ENCODE measurements at regions not wholly inside any gene's neighbourhood (a gene's known extent, or its start where the extent isn't known, plus 50 kb on each side); places are given as distances from the start of the nearest gene placed in this dataset.
"Not testable (repeated sequence)": the region's sequence is repeated elsewhere in the genome, so short reads cannot be mapped to it uniquely, and the experiment has no call there.

DNA sequence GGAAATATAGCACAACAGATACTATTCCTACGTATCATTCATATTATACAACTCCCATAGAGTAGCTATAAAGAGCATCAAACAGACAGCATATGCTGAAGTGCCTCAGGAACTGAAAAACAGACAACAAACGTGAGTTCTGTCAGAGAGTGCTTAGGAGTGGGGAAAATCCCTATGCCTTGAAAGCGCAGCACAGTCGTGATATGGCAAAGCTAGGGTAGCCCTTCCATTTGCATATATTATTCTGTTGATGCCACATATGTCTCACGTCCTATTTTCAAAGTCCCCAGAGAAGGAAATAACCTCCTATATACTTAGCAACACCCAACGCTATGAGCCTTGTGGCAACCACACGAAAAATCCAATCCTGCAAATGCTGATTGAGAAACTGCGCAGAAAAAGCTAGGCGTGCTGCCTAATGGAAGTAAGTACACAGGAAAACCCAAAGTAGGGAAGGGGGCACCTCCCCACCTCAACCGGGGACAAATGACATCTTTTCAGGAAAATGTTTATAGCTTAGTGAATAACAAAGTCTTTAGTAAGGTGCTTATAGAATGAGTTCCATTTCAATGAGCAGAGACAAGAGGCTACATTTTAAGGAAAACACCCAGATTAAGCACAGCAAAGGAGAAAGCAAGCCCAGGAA lies 105.1 kb downstream of the MED10 start:
- DNase-seq, result no peak

DNA sequence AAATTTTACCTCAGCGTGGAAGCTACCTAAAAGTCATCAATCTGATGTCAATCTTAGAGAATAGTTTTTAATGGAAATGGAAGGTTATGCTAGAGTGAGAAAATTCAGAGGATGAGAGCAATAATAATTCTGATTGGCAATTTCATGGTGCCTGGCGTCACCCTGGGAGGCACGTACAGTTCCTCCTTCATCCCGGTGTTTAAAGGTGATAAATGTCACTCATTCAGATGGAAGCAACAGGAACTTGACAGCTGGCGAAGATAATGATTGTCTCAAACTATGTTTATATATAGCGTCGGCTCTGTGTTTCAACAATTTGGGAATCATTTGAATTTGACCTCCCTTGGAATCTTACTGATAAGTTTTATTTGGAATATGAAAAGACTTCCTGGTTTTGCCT lies 108.4 kb downstream of the MED10 start:
- peak in 1 of 3 experiments; percentile 54 for DNase-seq

DNA sequence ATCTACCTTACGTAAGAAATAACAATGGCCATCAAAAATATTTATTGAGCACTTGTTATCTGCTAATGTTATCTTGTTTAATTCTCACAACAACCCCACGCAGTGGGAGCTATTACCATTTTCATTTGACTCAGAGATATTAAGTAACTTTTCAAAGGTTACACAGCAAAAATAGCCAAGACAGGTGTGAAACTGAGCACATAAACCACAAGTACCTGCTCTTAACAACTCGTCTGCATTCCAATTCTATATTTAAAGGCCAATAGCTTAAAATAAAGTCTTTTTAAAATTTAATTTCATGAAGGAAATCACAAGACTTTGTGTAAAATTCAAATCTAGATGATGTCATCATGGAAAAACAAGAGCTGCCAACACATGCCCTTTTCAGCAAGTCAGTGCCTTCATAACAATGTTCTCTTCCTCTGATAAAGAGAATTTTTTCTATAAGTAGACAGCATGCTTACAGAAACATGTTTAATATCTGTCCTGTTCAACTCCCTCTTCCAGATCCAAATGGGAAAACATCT lies 111.6 kb downstream of the MED10 start:
- no peak for DNase-seq

DNA sequence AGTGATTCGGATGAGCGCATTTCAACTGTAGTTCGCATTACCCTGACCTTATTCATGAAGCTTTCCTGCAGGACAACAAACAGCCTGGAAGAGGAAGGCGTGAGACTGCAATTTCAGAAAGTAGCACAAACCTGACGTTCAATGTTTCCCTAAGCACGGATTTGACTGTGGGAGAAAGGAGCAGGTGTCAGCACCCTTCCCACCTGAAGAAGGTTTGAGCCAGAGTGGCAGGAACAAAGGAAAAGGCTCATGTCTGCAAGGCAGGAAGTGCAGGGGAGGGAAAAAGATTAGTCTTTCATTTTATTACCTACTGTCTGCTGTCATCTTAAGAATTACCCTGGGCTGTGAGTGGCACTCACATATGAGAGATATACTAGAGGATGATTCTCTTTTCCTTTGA lies 114.0 kb downstream of the MED10 start:
- peak in 2 of 3 experiments; percentile 21 to 48 for DNase-seq

DNA sequence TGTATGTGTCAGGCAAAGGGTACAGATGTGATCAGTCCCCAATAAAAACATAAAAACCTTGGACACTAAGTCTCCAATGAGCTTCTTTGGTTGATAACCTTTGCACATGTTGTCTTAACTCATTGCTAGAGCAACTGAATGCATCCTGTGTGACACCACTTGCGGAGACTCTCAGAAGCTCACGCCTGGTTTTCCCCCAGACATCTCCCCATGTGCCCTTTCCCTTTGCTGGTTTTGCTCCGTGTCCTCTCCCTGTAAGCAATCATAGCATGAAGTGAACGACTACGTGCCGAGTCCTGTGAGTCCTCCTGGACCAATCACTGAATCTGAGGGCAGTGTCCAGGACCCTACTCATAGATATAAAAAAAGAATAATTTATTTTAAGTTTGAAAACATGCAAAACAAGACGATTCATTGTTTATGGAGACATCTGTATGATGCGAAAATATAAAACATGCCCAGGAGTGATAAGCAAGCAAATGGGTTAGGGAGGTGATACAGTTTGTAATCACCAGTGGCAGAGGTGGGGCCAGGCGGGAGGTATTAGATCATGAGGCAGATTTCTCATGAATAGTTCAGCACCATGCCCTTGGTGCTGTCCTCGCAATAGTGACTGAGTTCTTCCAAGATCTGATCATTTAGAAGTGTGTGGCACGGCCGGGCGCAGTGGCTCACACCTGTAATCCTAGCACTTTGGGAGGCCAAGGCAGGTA lies 115.5 kb downstream of the MED10 start:
- no peak for DNase-seq

DNA sequence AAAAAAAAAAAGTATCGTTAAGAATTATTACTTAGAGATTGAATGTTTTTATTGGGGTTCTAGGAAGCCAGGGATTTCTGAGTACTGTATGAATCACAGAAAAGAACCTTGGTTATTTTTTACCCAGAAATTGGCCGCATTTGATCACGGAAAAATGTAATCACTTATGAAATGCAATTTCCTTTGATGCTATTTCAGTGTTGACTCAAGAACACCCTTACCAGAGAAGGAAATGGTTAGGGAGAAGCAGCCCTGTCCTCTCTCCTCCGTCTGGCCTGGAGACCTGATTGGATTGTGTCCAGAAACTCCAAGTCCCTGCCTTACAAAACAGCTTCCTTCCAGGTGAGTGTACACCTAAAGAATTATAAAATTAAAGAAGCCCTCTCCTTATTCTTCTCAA lies 116.7 kb downstream of the MED10 start:
- no peak for DNase-seq

DNA sequence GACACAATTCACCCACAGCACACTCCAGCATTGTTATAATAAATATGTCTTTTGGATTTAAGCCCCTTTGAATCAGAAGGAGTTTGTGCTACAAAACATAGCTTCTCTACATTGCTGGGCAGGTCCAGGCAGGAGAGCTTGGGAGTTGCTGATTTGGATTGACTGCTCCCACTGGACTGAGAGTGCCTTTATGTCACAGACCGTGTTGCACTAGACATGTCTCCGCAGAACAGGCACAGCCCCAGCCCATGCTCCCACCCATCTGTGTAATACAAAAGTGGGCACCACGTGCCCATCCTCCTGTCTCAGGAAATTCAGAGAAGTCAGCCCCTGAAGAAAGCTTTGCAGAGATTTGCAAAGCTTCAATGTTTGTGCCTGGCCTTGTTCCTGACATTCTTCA lies 117.1 kb downstream of the MED10 start:
- DNase-seq, result no peak

DNA sequence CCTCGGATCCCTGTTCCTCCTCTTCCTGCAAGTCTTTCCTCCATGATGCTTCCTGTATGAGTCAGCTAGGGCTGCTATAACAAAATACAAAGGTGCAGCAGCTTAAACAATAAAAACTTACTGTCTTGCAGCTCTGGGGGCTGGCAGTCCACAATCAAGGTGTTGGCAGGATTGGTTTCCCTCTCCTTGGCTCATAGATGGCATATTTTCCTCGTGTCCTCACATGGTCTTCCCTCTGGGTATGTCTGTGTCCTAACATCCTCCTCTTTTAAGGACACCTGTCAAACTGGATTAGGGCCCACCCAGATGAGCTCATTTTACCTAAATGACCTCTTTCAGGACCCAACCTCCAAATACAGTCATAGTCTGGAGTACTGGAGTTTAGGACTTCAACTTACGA lies 117.5 kb downstream of the MED10 start:
- DNase-seq, result no peak

DNA sequence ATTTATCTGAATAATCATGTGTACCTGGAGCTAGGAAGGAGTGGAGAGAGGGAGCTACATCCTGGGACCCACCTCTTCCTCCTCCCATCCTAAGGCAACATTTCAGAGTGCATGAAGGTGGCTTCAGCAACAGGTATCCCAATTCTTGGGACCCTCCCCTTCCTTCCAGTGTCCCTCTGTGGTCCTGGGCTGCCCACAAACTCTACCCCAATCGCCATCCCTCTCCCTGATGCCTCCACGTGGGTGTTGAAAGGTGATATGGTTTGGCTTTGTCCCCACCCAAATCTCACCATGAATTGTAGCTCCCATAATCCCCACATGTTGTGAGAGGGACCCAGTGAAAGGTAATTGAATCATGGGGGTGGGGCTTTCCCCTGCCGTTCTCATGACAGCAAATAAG lies 121.4 kb downstream of the MED10 start:
- DNase-seq, result no peak

DNA sequence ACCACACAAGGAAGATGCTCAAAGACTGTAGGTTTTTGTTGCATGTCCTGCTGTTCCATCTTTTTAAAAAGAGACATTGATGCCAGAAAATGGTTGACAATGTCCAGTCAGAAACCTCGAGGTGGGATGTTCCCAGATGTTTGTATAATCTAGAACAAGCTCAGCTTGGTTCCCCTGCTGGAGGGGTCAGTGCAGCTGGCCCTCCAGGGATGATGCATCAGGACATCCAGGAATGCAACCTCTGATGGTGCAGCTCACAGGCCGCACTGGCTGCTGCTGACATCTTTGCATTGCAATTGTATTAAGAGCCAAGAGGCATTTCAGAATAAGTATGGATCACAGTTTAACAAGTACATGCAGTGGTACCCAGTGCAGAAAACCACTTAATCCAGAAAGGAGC lies 122.4 kb downstream of the MED10 start:
- no peak for DNase-seq

DNA sequence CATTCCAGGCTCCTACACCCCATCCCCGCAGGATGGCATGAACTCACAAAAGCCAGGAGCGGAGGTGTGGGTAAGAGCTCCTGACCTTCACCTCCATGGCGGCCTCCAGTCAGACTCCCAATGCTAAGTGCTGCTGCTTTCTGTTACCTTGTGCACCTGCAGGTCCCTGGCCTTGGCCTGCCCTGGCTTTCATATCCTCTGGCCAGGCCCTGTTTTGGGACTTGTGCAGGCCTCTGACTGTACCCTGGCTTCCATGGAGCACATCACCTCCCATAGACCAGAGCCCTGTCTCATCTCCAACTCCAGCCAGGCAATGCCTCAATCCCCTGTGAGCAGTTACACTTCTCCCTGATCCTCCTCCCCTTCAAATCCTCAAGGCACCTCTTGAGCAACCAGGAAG lies 124.5 kb downstream of the MED10 start:
- no peak for DNase-seq

DNA sequence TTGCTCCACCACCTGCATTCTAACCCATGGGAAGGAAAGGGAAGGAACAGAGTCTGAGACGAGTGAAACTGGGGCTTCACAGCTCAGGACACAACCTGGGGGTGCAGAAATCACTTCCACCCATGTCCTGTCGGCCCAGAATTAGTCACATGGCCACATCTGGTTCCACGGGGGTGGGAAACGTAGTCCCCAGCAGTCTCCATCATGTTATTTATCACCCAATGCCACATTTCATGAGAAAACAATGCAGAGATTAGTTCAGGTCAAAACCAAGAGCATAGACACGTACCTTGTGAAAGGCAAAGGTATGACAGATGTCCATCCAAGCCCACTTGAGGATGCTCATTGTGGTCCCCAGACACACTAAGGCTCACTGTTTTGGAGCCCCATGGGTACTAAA lies 125.1 kb downstream of the MED10 start:
- no peak for DNase-seq

DNA sequence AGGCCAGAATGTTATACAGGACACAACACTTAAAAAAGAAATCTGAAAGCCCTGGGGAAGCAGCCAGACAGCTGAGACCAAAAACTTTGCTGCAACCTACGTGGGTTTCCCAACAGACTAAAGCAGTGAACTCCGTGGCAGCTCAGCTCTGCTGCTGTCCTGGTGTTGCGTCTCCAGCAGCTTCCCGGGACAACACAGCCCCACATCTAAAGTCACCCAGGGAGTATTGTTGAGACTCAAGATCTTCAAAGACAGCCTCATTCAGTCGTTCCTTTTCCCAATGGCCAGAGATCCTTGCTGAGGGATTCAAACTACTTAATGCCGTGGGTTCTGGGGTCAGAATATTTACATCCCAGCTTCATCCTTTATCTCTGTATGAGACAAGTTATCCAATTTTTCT lies 125.8 kb downstream of the MED10 start:
- DNase-seq, result no peak

DNA sequence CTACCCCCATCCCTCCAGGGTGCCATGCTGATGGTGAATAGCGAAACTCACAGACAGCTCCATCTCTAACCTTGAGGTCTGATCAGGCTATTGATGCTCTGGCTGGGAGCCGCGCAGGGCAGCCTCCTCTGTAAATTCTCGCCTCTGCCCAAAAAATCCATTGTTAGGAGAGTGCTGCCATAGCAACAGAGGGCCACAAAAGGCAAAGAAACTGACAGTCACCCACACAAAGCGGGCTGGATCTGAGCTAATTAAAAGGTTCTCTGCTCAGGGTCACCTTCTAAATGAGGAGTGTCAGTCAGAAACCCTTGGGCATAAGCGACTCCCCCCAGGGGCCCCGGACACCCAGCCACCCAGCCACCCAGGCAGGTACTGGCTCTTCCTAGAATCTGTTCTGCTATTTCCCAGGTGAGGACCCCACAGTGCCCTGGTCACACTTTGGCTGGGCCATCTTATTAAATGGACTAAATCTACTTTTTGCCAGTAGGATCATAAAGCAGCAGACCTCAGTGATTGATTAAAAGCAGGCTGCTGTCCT lies 126.7 kb downstream of the MED10 start:
- peak in 1 of 3 experiments; percentile 46 for DNase-seq

DNA sequence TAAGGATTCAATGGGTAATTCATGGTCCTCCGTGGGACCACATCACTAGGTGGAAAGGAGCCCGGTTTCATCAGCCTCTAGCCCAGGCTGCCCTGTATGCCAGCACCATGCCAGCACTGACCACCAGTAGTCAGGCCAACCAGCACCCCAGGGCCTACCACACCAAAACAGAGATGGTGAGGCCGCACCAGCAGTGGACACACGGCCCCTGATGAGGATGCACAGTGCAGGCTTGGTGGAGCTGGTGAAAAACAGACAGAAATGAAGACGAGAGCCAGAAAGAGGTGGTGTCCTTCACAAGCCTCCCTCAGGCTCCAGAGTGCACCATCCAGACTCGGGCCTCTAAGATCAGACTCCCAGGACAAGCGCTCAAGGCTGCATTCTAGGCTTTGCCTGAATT lies 128.2 kb downstream of the MED10 start:
- DNase-seq, result no peak

DNA sequence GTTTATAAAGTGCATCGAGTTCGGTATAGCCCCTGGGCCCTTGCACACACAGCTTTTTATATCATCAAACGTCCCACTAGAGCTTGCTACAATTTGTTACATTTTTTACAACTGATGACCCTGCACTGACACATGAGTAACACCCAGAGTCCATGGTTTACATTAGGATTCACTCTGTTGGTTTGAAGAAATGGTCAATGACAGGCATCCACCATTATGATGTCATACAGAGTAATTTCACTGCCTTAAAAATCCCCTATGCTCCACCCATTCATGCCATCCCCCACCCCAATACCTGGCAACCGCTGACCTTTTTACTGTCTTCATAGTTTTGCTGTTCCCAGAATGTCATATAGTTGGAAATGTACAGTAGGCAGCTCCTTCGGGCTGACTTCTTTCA lies 130.2 kb downstream of the MED10 start:
- DNase-seq, result no peak

DNA sequence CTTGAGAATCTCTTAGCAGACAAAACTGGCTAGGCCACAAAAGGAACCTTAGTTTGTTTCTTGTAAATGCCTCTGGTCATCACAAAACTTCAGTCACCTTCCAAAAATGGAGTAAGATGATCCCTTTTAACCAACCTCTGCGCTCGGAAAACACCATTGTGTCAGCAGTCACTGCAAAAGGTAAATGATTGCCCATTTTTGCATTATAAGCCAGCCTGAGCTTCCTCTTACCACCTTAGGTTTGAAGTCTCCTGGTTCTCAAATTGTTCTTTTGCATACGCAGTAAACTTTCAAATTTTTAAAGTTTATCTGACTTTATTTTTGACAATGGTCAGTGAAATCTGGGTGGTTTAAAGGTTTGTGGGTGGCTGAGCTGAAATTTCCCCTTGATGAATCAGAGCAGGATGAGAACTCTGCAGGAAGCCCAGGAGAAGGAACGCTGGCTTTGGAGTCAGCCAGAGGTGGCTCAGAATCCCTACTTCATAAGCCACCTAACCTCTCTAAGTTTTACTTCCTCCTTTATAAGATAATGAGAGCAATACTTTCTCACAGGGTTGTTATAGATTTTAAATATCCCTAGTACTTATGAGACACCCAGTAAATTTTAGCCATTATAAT lies 131.4 kb downstream of the MED10 start:
- DNase-seq, result no peak

DNA sequence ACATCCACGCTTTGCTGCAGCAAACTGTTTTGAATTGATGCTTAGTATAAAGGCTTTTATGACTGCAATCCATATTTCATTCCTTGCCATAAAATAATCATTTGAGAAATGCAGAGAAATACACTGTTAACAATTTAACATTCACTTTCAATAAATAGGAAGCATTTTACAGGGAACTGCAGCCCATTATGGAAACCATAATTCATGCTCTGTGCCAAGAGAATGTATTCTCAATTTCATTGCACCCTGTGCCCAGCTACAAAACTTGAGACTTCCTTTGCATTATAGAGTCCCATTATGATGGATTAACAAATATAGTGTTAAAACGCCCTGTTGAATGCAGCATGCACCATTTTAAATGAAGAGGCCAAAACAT lies 134.0 kb downstream of the MED10 start:
- no peak for DNase-seq

DNA sequence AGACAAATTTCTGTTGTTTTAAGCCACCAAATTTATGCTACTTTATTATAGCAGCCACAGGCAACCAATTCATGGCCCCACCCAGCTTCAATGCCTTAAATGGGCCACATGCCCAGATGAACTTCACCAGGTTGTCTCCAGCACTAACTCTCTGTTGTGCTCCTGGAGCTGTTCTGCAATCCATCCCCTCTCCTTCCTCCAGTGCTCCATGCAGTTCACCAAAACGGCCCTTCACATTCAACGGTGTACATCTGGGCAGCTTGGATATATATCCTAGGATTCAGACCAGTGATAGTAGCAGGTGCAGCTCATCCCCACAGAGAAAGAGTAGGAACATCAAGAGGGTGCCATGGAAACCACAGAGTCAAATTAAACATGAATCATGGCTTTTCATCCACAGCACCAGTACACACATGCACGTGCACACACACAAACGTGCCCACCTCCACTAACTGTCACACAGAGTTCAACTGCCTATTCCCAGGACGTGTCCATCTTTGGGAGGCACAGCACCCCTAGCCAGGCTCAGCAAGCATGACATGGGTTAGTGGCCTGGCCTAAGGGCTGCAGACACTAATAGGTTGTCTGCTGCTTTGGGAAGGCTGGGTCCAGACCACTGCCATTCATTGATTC lies 134.5 kb downstream of the MED10 start:
- peak in 1 of 3 experiments; percentile 21 for DNase-seq

DNA sequence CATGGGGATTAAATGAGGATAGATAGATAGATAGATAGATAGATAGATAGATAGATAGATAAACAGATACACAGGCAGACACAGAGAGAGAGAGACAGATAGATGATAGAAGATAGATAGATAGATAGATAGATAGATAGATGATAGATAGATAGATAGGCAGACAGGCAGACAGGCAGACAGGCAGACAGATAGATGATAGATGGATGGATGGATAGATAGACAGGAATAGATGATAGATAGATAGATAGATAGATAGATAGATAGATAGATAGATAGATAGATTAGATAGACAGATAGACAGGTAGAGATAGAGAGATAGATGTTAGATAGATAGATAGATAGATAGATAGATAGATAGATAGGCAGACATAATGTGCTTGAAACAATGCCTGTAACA lies 137.3 kb downstream of the MED10 start:
- not testable (repeated sequence) for DNase-seq

DNA sequence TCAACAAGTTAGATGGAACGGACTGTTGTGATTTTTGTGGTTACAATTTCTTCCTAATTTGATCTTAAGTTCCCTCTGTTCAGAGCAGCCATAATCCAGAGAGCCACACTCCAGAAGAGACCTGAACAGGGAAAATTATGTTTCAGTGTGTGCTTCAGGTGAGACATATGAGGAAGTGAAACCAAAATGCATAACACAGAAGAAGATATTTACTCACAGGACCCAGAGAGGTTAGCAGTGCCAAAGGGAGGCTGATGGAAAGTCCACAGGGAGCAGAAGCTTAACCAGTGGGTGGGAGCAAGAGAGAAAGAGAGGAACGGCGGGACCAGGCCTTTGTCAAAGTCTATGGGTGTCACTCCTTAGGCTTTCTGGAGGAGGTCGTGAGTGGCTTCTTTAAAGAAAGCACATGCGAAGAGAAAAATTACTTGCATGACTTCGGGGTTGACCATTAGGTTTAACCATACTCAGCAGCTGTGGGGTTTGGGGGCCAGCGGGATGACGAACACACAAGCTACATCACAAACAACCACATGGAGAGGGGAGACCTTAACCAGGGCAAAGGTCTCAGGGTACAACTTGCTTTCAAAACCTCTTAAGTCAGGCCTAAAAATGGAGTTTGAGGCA lies 141.4 kb downstream of the MED10 start:
- no peak for DNase-seq

DNA sequence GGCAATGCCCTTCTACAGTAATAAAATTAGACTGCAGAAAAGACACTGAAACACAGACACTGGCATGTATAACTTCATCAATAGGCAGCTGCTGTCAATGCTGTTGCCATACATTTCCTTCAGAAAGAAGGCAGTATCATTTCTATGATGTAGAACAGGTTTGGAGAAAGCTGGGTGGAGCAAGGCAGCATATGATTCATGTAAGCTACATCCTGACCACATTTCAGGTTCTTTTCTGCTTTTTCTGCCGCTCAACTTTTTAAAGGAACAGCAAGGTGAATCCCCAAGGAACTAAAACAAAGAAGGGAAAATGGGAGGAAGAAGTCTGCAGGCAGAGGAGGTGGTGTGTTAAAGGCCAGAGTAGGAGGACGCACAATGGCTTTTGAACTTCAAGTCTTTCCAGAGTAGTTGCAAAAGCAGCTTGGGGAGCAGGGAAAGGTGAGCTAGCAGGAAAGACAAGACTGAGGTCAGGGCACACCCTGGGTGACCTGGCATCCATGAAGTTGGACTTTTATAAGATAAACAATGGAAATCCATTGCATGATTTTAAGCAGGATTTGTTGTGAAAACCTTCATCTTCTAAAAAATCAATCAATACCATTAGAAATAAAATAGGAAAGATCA lies 142.1 kb downstream of the MED10 start:
- no peak for DNase-seq

DNA sequence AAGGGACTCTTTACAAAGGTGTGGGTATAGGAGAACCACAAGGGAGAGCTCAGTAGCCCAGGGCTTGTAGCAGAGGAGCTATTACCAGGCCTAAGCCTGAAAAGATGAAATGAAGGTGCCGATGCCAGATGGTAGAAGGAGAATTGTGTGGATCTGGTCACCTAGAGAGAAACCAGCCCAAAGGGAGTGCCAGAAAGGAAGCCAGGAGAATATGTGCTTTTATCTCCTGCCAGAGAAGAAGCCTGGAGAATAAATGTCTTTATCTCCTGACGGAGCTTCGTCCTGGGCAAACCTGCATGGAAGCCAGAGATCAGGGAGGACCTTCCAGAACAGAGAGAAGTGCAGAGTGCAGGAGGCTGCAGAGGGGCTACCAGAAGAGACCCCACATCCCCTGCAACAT lies 142.6 kb downstream of the MED10 start:
- DNase-seq, result no peak

Data from NCI-H1417 (cell line).